ENCODE measurements at regions not wholly inside any gene's neighbourhood (a gene's known extent, or its start where the extent isn't known, plus 50 kb on each side); places are given as distances from the start of the nearest gene placed in this dataset.
"Not testable (repeated sequence)": the region's sequence is repeated elsewhere in the genome, so short reads cannot be mapped to it uniquely, and the experiment has no call there.

DNA sequence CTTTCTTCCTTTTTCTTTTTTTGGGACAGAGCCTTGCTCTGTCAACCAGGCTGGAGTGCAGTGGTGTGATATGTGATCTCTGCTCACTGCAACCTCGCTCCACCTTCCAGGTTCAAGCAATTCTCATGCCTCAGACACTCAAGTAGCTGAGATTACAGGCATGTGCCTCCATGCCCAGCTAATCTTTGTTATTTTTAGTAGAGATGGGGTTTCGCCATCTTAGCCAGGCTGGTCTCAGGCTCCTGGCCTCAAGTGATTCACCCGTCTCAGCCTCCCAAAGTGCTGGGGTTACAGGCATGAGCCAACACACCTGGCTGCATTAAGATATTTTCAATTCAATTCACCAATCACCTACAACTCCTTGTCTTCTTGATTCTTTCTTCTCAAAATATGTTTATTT, 1046.5 kb downstream of the GALC start:
- intact Hi-C loops (cut with DNase I, micrococcal nuclease), result no loop called here
- ATAC-seq, result no peak
- no peak for DNase-seq

- intact Hi-C loops (cut with DNase I, micrococcal nuclease), result no loop called here
- ATAC-seq, result no peak
These were observed 1048.5 kb downstream of the GALC start for GRCh38 chr14:86944434-86944833.

DNA sequence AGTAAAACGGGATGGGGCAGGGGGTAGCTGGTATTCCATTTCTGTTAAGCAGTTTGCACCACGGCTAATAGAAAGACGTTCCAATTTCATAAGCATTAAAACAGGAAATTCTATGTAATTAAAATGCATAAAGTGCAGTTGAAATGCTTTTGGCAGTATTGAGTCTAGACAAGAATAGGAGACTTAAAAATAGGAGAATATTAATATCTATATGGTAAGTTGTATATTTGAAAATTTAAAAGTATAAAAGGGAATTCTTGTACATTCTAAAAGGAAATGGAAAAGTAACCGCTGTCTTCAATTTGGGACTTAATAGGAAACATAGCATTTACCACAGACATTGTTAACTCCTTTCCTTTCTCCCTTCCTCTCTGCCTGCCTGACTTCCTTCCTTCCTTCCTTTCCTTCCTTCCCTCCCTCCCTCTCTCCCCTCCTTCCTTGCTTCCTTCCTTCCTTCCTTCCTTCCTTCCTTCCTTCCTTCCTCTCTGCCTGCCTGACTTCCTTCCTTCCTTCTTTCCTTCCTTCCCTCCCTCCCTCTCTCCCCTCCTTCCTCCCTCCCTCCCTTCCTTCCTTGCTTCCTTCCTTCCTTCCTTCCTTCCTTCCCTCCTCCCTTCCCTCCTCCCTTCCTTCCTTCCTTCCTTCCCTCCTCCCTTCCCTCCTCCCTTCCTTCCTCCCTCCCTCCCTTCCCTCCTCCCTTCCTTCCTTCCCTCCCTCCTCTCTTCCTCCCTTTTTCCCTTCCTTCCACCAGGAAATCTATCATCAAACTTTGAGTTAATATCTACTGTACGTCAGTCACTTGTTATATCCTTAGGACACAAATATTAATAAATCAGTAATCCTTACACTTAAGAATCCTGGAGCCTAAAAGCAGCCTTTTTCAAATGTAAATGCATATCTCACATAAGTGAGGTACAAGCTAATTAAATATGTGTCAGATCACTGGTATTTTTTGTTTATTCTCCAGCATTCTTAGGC, 1049.3 kb downstream of the GALC start:
- DNase-seq (no peak), ATAC-seq (no peak)
- intact Hi-C loops (cut with DNase I, micrococcal nuclease), result no loop called here

More at GRCh38 chr14:86944434-86944833, 1048.5 kb downstream of the GALC start:
- no peak for DNase-seq

- ATAC-seq, result no peak
- DNase-seq, result no peak
- intact Hi-C loops (cut with DNase I, micrococcal nuclease), result no loop called here
These were observed 1050.0 kb downstream of the GALC start for GRCh38 chr14:86942936-86943335.

GRCh38 chr14:86940106-86940505, 1052.9 kb downstream of the GALC start:
- intact Hi-C loops (cut with DNase I, micrococcal nuclease), result no loop called here
- DNase-seq, result no peak
- no peak for ATAC-seq

DNA sequence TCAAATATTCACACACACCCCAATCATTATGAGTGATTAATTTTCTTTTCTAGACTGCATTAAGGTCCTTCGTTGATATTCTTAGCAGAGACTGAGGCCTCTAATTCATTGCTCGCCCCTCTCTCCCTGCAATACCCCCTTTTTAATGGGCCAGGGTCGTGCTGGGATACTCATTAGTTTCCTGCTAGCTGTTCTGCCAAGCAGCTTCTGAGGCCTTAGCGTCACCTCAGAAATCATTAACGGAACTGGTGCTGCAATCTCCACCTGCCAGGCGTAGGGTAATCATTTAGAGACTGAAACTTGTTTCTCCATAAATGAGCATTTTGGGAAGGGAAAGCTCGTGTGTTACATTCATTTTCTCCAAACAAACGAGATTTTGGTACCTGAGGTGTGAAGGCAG, 1054.7 kb downstream of the GALC start:
- ATAC-seq (no peak), DNase-seq (no peak)
- intact Hi-C loops (cut with DNase I, micrococcal nuclease), result no loop called here

DNA sequence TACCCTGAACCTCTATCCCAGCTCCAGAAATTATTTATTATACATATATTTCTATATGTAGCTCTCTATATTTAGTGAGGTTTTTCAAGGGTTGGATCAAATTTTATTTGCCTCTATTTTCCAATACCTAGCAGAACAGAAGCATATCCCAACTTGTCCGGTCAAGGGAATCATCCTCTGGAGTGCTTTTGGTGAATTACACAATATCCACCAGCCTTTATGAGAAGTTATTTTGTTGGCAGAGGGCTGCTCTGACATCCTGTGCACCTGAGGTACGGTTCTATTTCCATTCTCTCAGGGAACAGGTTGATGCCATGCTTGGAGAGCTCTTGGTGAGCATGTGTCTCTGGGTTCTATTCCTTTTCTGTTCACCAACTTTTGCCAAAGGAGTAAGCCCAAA, 1056.4 kb downstream of the GALC start:
- no peak for DNase-seq
- intact Hi-C loops (cut with DNase I, micrococcal nuclease), result no loop called here
- no peak for ATAC-seq

GRCh38 chr14:86935241-86935885, 1057.6 kb downstream of the GALC start:
- no peak for DNase-seq
- intact Hi-C loops (cut with DNase I, micrococcal nuclease), result no loop called here

DNA sequence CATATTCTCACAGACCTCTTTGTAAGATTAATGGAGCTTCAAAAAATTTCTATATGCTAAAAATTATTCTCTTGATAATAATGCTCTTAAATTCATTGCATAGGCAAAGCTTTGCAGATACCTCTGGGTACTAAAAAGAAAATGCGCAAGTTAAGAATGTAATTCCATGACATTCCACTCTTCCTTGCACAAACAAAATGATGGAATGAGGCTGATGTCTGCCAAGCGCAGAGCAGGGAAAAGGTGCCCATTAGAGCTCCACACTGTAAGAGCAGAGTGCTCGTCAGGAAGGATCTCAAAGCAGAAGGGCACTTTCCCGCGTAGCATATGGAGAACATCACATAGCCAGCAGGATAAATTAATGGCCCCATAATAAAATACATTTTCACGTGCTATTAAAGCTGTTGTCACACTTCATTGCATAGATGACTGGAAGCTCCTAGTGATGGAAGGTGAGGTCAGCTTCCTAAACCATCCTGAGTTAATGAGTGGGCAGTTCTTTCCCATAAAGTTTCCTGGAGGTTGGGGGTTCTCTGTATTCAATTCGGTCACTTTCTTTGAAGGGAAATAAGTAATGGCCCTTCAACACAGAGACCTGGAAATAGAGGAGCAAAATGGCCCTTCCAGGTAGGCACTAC, 1058.9 kb downstream of the GALC start:
- DNase-seq (no peak), ATAC-seq (no peak)
- intact Hi-C loops (cut with DNase I, micrococcal nuclease), result no loop called here

More at GRCh38 chr14:86935241-86935885, 1057.6 kb downstream of the GALC start:
- no peak for ATAC-seq

GRCh38 chr14:86933460-86933859, 1059.5 kb downstream of the GALC start:
- DNase-seq (no peak), ATAC-seq (no peak)
- intact Hi-C loops (cut with DNase I, micrococcal nuclease), result no loop called here

GRCh38 chr14:86915406-86915805, 1077.6 kb downstream of the GALC start:
- no peak for DNase-seq
- intact Hi-C loops (cut with DNase I, micrococcal nuclease), result no loop called here
- no peak for ATAC-seq

DNA sequence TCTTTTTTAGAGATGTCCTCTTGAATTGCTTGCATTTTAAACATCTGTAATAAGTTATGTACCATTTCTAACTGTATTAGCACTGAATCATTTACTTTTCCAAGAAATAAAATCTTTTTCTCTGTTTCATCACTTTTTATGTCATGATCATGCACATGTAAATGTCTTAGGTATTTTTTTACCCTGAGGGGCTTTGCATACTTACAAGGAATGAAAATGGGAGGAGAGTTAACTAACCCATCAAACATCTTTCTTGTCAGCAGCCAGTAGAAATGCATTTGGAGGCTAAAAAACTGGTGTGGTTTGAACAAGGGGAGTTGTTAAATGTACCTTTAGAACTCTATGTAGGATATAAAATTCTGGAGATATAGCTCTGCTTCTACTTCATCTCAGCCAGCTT, 1080.3 kb downstream of the GALC start:
- DNase-seq (no peak), ATAC-seq (no peak)
- intact Hi-C loops (cut with DNase I, micrococcal nuclease), result no loop called here

GRCh38 chr14:86911486-86911885, 1081.5 kb downstream of the GALC start:
- DNase-seq, result no peak
- ATAC-seq, result no peak
- intact Hi-C loops (cut with DNase I, micrococcal nuclease), result no loop called here

GRCh38 chr14:86905386-86905926, 1087.5 kb downstream of the GALC start:
- DNase-seq; intact Hi-C loops (cut with DNase I, micrococcal nuclease); ATAC-seq: not testable (repeated sequence)

GRCh38 chr14:86902176-86902950, 1090.6 kb downstream of the GALC start:
- intact Hi-C loops (cut with DNase I, micrococcal nuclease), result no loop called here
- no peak for DNase-seq
- no peak for ATAC-seq

DNA sequence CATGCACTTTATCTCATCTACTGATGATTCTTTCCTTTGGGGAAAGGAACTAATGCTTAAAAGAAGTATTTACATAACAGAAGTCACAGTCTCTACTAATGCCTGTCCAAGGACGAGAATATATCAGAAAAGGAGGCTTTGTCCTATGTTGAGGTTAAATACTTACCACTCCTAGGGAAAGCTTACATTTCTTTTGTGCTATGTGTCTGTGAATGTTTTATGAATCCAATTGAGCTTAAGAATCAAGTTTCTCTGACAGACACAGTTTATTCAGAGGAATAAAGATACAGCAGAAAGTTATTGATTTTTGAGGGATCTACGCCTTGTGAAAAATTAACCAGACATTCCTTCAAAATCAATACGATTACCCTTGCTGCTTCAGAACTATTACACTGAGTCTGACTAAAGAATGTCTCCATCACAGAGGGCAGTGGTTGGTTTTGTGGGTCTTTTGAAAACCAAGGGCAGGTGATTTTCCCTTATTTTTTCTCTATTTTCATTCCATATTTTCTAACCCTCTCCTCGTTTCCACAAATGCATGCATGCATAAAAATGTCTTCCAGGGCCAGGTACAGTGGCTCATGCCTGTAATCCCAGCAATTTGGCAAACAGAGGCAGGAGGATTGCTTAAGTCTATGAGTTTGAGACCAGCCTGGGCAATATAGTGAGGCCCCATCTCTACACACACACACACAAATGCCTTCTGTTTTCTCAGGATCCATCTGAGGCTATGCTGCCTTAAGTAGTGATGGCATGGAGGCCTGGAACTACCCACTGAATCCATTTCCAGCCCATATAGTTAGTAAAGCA, 1095.1 kb downstream of the GALC start:
- no peak for ATAC-seq
- DNase-seq, result no peak
- intact Hi-C loops (cut with DNase I, micrococcal nuclease), result no loop called here

DNA sequence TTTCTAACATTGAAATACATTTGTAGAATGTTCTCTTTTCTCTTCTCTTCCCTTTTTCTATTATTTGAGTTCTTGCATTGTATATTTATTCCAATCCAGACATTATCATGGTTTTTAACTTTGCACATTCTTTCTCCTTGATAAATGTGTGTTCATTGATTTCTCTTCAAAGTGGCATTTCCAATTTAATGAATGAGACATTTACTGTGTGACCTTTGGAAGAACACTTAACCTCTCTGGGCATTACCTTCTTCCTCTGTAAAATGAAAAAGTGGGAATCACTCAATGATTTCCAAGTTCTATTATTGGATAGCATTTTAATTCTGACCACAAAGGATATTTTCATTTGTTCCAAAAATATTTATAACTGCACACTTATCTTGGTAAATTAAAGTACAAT, 1095.8 kb downstream of the GALC start:
- intact Hi-C loops (cut with DNase I, micrococcal nuclease), result no loop called here

GRCh38 chr14:86896701-86897100, 1096.3 kb downstream of the GALC start:
- DNase-seq, result no peak
- intact Hi-C loops (cut with DNase I, micrococcal nuclease), result no loop called here
- ATAC-seq, result no peak

More for the DNA sequence above, 1095.8 kb downstream of the GALC start:
- DNase-seq, result no peak
- ATAC-seq, result no peak

Measured in left colon (tissue), 2 donors.